KMS-11 (cell line): ENCODE measurements at regions not wholly inside any gene's neighbourhood (a gene's known extent, or its start where the extent isn't known, plus 50 kb on each side); places are given as distances from the start of the nearest gene placed in this dataset.

Experiments
- H2AFZ ChIP-seq: fragments of 200-600 bp; sonication (generic); 2 replicates; pipeline ENCODE4 v1.6.1; 2016; ENCODE audit warnings: antibody characterized with exemption, mixed run types, low read depth
- H3K27ac ChIP-seq: fragments of 200-600 bp; sonication (generic); 2 replicates; pipeline ENCODE4 v1.6.1; 2016; ENCODE audit warnings: mild to moderate bottlenecking, mixed run types
- H3K27me3 ChIP-seq: fragments of 200-600 bp; sonication (generic); 2 replicates; pipeline ENCODE4 v1.6.1; 2017; ENCODE audit warnings: mild to moderate bottlenecking, low read depth, mixed run types, moderate library complexity; ENCODE audit not compliant: insufficient read depth
- H3K36me3 ChIP-seq: fragments of 200-600 bp; sonication (generic); 2 replicates; pipeline ENCODE4 v1.6.1; 2017; ENCODE audit warnings: mild to moderate bottlenecking, mixed run types; ENCODE audit not compliant: insufficient read depth
- H3K4me1 ChIP-seq: fragments of 200-600 bp; sonication (generic); 2 replicates; pipeline ENCODE4 v1.6.1; 2016; ENCODE audit warnings: mild to moderate bottlenecking, low read depth, mixed run types; ENCODE audit not compliant: poor library complexity, severe bottlenecking
- H3K4me2 ChIP-seq: fragments of 200-600 bp; sonication (generic); 2 replicates; pipeline ENCODE4 v1.7.0; 2016; ENCODE audit warnings: mild to moderate bottlenecking, mixed run types
- H3K4me3 ChIP-seq: fragments of 200-600 bp; sonication (generic); IDR thresholded peaks from 2 replicates; pipeline ENCODE4 v1.6.1; 2017; ENCODE audit warnings: low read depth, low read length, mixed read lengths; ENCODE audit not compliant: insufficient read depth
- H3K79me2 ChIP-seq: fragments of 200-600 bp; sonication (generic); 2 replicates; pipeline ENCODE4 v1.6.1; 2016; ENCODE audit warnings: low read depth, mixed run types; ENCODE audit not compliant: insufficient read depth
- H3K9ac ChIP-seq: fragments of 200-600 bp; sonication (generic); 2 replicates; pipeline ENCODE4 v1.6.1; 2016; ENCODE audit warnings: mild to moderate bottlenecking, mixed run types
- H4K20me1 ChIP-seq: fragments of 200-600 bp; sonication (generic); 2 replicates; pipeline ENCODE4 v1.6.1; 2016; ENCODE audit warnings: mild to moderate bottlenecking, mixed run types; ENCODE audit not compliant: insufficient read depth
- TF ChIP-seq, protein P1 (sequence below): fragments of 200-600 bp; sonication (generic); conservative IDR thresholded peaks from 2 replicates; pipeline ENCODE4 v1.6.1; 2017; ENCODE audit warnings: low read depth, mild to moderate bottlenecking, antibody characterized with exemption, low read length, moderate library complexity, mixed read lengths

DNA sequence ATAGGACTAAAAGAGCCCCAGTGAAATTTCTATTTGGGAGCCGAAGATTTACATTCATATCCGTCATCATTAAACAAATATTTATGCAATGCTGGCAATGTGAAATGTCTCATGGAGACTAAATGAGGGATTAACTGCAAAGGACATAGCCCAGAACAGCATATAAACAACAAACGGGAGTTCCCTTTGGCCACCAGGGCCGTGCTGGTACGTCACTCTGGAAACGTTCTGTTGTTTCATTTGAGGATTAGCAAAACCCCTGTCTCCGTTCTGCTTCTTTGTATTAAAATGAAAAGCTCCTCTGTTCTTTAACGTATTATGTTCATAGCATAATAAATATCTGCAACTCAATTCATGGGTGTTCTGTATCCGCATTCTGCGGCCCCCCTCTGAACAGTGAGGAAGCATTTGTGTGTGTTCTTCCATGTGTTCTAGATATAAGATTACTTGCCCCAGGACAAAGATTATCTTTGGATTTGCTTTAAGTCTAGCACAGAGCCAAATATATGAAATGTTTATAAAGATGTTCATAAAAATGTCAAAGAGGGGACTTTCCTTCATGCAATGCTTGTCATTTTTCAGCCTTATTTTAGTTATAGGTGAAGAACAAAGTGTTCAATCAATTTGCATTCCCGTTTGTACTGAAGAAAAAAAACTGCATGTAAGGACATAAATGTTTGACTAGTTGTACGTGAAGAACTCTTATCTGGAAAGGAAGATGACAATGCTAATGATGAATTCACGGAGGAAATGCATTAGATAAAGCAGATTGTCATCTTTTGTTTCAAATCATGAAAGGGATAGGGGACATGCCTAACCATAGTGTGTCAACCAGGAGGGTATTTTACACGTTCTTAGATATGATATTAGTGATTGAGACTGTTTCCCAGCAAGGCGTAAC lies 90.0 kb upstream of the TNFAIP3 start:
- Histone ChIP-seq H3K27ac (no peak overlapping the region), H3K4me2 (no peak overlapping the region), H3K4me3 (no peak overlapping the region), H3K4me1 (no peaks in the 10 kb centered on the region), H4K20me1 (no peaks in the 10 kb centered on the region), H3K36me3 (no peaks in the 10 kb centered on the region), H3K9ac (no peak overlapping the region), H3K27me3 (no peaks in the 10 kb centered on the region), H3K79me2 (no peaks in the 10 kb centered on the region), H2AFZ (no peak overlapping the region)
- TF ChIP-seq, protein P1, sequence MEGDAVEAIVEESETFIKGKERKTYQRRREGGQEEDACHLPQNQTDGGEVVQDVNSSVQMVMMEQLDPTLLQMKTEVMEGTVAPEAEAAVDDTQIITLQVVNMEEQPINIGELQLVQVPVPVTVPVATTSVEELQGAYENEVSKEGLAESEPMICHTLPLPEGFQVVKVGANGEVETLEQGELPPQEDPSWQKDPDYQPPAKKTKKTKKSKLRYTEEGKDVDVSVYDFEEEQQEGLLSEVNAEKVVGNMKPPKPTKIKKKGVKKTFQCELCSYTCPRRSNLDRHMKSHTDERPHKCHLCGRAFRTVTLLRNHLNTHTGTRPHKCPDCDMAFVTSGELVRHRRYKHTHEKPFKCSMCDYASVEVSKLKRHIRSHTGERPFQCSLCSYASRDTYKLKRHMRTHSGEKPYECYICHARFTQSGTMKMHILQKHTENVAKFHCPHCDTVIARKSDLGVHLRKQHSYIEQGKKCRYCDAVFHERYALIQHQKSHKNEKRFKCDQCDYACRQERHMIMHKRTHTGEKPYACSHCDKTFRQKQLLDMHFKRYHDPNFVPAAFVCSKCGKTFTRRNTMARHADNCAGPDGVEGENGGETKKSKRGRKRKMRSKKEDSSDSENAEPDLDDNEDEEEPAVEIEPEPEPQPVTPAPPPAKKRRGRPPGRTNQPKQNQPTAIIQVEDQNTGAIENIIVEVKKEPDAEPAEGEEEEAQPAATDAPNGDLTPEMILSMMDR, result no peak

DNA sequence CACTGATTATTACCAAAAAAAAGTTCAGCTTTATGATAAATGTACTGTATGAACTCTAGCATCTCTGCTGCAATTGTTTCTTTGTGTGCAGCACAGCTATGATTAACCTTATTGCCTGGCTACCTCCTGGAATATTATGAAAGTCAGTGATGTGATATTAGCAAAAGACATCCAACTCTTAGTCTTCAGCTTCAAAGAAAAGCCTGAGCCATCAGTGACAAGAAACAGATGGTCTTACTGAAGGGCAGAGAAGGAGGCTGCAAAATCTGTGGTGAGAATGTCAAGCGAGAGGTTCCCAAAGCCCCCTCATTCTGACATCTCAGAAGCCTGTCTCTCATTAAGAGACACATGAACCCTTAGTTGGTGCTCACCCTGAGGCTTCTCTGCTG lies 89.4 kb upstream of the TNFAIP3 start:
- no peaks in the 10 kb centered on the region for H3K79me2 ChIP-seq
- H2AFZ ChIP-seq, result no peak overlapping the region
- TF ChIP-seq, protein P1, result no peak
- H3K36me3 ChIP-seq, result no peaks in the 10 kb centered on the region
- no peaks in the 10 kb centered on the region for H3K27me3 ChIP-seq
- no peak overlapping the region for H3K9ac ChIP-seq
- H3K4me1 ChIP-seq, result no peaks in the 10 kb centered on the region
- H3K27ac ChIP-seq, result no peak overlapping the region
- no peaks in the 10 kb centered on the region for H4K20me1 ChIP-seq
- H3K4me3 ChIP-seq, result no peak overlapping the region
- H3K4me2 ChIP-seq, result no peak overlapping the region

DNA sequence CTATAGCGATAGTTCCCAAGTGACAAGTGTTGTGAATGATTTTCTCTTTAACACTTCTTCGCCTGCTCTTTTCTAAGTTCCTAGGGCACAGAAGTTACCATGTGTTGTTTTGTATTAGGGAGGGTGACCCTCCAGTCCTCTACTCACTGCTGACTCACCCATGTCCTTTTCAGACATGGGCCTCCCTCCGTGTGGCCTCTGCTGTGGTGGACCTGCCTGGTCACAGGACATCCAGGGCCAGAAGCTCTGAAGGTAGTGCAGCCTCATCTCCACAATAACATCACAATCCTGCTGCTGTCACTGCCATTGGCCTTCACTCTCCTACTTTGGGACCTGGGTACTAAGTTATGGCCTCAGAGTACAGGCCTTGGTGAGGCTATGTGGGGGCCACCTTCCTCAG lies 87.1 kb upstream of the TNFAIP3 start:
- Histone ChIP-seq H3K27me3 (no peaks in the 10 kb centered on the region), H2AFZ (no peak overlapping the region), H3K27ac (no peak overlapping the region)

DNA sequence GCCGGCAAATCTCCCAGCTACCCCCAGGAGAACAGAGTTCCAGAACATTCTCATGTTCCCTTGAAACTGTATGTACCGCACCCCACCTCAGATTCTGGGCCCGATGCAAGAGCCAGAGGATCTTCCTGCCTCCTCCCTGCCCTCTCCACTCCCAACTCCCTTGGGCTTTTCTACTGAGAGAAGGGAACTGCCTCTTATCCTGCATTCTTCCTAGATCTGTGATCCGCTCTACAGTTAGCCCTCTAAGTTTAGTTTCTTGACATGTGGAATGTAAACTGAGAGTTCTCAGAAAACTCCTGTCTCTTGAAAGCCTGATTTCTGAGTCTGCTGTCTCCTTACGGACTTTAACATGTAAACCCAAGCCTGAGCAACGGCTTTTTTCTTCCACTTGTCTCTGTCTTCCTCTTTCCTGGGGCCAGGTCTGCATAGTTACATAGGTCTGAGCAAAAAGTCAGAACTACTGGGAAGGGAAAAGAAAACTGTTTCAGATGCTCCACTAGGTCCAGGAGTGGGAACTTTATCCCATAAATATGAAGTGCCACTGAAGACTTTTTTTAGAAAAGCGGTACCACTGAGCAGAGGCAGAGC lies 86.5 kb upstream of the TNFAIP3 start:
- Histone ChIP-seq H3K36me3 (no peaks in the 10 kb centered on the region), H3K79me2 (no peaks in the 10 kb centered on the region), H2AFZ (no peak overlapping the region), H3K27ac (no peak overlapping the region), H3K9ac (no peak overlapping the region), H3K27me3 (no peaks in the 10 kb centered on the region), H3K4me2 (no peak overlapping the region), H3K4me3 (no peak overlapping the region), H3K4me1 (no peaks in the 10 kb centered on the region), H4K20me1 (no peaks in the 10 kb centered on the region)
- TF ChIP-seq, protein P1, result no peak

More for the DNA sequence above, 87.1 kb upstream of the TNFAIP3 start:
- H4K20me1 ChIP-seq, result no peaks in the 10 kb centered on the region
- no peaks in the 10 kb centered on the region for H3K4me1 ChIP-seq
- no peaks in the 10 kb centered on the region for H3K36me3 ChIP-seq
- no peak overlapping the region for H3K9ac ChIP-seq
- no peak overlapping the region for H3K4me2 ChIP-seq
- TF ChIP-seq, protein P1, result no peak
- H3K4me3 ChIP-seq, result no peak overlapping the region
- H3K79me2 ChIP-seq, result no peaks in the 10 kb centered on the region
